HFF-Myc (cell line): ENCODE measurements at regions not wholly inside any gene's neighbourhood (a gene's known extent, or its start where the extent isn't known, plus 50 kb on each side); places are given as distances from the start of the nearest gene placed in this dataset.

Experiments used
- DNase-seq: peaks from one replicate; pipeline ENCODE4 v3.0.0-alpha.2; 2011; ENCODE audit warnings: low read depth; ENCODE audit errors: extremely low read depth
- H3K4me3 ChIP-seq: replicated peaks from 2 replicates; pipeline ENCODE4 v1.5.1; 2011; ENCODE audit warnings: low read depth, mild to moderate bottlenecking, control low read depth, low read length
- TF ChIP-seq, protein P1 (sequence below): IDR thresholded peaks from 2 replicates; pipeline ENCODE4 v1.5.1; 2012; ENCODE audit warnings: mild to moderate bottlenecking, low read depth, low read length, control low read depth; ENCODE audit errors: missing control alignments

GRCh38 chr22:33202455-33202854, 144.3 kb upstream of the SYN3 start:
- no peak overlapping the region for H3K4me3 ChIP-seq
- TF ChIP-seq, protein P1, sequence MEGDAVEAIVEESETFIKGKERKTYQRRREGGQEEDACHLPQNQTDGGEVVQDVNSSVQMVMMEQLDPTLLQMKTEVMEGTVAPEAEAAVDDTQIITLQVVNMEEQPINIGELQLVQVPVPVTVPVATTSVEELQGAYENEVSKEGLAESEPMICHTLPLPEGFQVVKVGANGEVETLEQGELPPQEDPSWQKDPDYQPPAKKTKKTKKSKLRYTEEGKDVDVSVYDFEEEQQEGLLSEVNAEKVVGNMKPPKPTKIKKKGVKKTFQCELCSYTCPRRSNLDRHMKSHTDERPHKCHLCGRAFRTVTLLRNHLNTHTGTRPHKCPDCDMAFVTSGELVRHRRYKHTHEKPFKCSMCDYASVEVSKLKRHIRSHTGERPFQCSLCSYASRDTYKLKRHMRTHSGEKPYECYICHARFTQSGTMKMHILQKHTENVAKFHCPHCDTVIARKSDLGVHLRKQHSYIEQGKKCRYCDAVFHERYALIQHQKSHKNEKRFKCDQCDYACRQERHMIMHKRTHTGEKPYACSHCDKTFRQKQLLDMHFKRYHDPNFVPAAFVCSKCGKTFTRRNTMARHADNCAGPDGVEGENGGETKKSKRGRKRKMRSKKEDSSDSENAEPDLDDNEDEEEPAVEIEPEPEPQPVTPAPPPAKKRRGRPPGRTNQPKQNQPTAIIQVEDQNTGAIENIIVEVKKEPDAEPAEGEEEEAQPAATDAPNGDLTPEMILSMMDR: no peak
- no peak for DNase-seq

GRCh38 chr22:33194529-33195077, 136.4 kb upstream of the SYN3 start:
- DNase-seq: no peak
- TF ChIP-seq, protein P1: no peak
- no peak overlapping the region for H3K4me3 ChIP-seq

- H3K4me3 ChIP-seq: no peak overlapping the region
- no peak for DNase-seq
- TF ChIP-seq, protein P1: no peak
These were observed 134.0 kb upstream of the SYN3 start for GRCh38 chr22:33192156-33192555.

GRCh38 chr22:33188326-33188725, 130.1 kb upstream of the SYN3 start:
- TF ChIP-seq, protein P1: no peak
- no peak for DNase-seq
- H3K4me3 ChIP-seq: no peak overlapping the region

GRCh38 chr22:33186816-33187215, 128.6 kb upstream of the SYN3 start:
- H3K4me3 ChIP-seq: no peak overlapping the region
- TF ChIP-seq, protein P1: no peak
- DNase-seq: no peak

- no peak for DNase-seq
- no peak overlapping the region for H3K4me3 ChIP-seq
- TF ChIP-seq, protein P1: no peak
These were observed 122.2 kb upstream of the SYN3 start for GRCh38 chr22:33180356-33180755.
